GM23338 (cell line): ENCODE measurements at regions not wholly inside any gene's neighbourhood (a gene's known extent, or its start where the extent isn't known, plus 50 kb on each side); places are given as distances from the start of the nearest gene placed in this dataset.
A peak's percentile ranks its signal among the peaks of the same experiment; 100 is the strongest.

Source experiments
- ATAC-seq: fragments of 200-7000 bp; cut with Tn5 transposase; 3 replicates; pipeline ENCODE4 v1.9.1; 2020
- DNase-seq: peaks from one replicate; pipeline ENCODE4 v3.0.0-alpha.2; 2015; ENCODE audit warnings: low spot score
- H2AFZ ChIP-seq: fragments of 200-600 bp; sonication (generic); 2 replicates; pipeline ENCODE4 v1.8.0; 2016; ENCODE audit warnings: antibody characterized with exemption, mild to moderate bottlenecking, moderate library complexity
- H3F3A ChIP-seq: fragments of 200-600 bp; sonication (generic); replicated peaks from 2 replicates; pipeline ENCODE4 v1.8.0; 2017; ENCODE audit warnings: antibody characterized with exemption, mixed run types, low read depth
- H3K27ac ChIP-seq: fragments of 200-600 bp; sonication (generic); 2 replicates; pipeline ENCODE4 v1.6.1; 2016; ENCODE audit warnings: low read depth
- H3K27me3 ChIP-seq: fragments of 200-600 bp; sonication (generic); 2 replicates; pipeline ENCODE4 v1.8.0; 2016; ENCODE audit warnings: mild to moderate bottlenecking, mixed run types, moderate library complexity; ENCODE audit not compliant: insufficient read depth
- H3K36me3 ChIP-seq: fragments of 200-600 bp; sonication (generic); 2 replicates; pipeline ENCODE4 v1.8.0; 2016; ENCODE audit warnings: mild to moderate bottlenecking; ENCODE audit not compliant: insufficient read depth
- H3K4me1 ChIP-seq: fragments of 200-600 bp; sonication (generic); 2 replicates; pipeline ENCODE4 v1.8.0; 2016; ENCODE audit warnings: mild to moderate bottlenecking, moderate library complexity; ENCODE audit not compliant: insufficient read depth
- H3K4me2 ChIP-seq: fragments of 200-600 bp; sonication (generic); 2 replicates; pipeline ENCODE4 v1.7.1; 2017; ENCODE audit warnings: mixed run types
- H3K4me3 ChIP-seq: fragments of 200-600 bp; sonication (generic); 2 replicates; pipeline ENCODE4 v1.6.1; 2016; ENCODE audit warnings: mixed run types
- H3K79me2 ChIP-seq: fragments of 200-600 bp; sonication (generic); replicated peaks from 2 replicates; pipeline ENCODE4 v1.8.0; 2017; ENCODE audit warnings: mild to moderate bottlenecking; ENCODE audit not compliant: insufficient read depth
- H3K9me2 ChIP-seq: fragments of 200-600 bp; sonication (generic); 2 replicates; pipeline ENCODE4 v1.8.0; 2017; ENCODE audit not compliant: insufficient read depth
- H4K20me1 ChIP-seq: fragments of 200-600 bp; sonication (generic); replicated peaks from 2 replicates; pipeline ENCODE4 v1.8.0; 2017; ENCODE audit warnings: mild to moderate bottlenecking; ENCODE audit not compliant: insufficient read depth
- H3K27ac Mint-ChIP-seq: 2 replicates; pipeline ENCODE4 v1.8.0; 2020; ENCODE audit warnings: inconsistent platforms, mild to moderate bottlenecking, moderate library complexity, mixed read lengths
- H3K27me3 Mint-ChIP-seq: 3 replicates; pipeline ENCODE4 v1.8.0; 2022; ENCODE audit warnings: low read depth, mild to moderate bottlenecking, moderate library complexity, mixed read lengths, inconsistent platforms; ENCODE audit not compliant: insufficient read depth, poor library complexity
- H3K36me3 Mint-ChIP-seq: 3 replicates; pipeline ENCODE4 v1.8.0; 2021; ENCODE audit warnings: low read depth, mild to moderate bottlenecking, inconsistent platforms, moderate library complexity, mixed read lengths
- H3K4me1 Mint-ChIP-seq: 3 replicates; pipeline ENCODE4 v1.8.0; 2020; ENCODE audit warnings: mild to moderate bottlenecking, inconsistent platforms, mixed read lengths
- H3K4me3 Mint-ChIP-seq: 3 replicates; pipeline ENCODE4 v1.8.0; 2021; ENCODE audit warnings: moderate library complexity, mild to moderate bottlenecking, inconsistent platforms, mixed read lengths
- H3K9me3 Mint-ChIP-seq: 3 replicates; pipeline ENCODE4 v1.8.0; 2020; ENCODE audit warnings: moderate library complexity, mild to moderate bottlenecking, inconsistent platforms, mixed read lengths
- CREB1 ChIP-seq: fragments of 250-450 bp; sonication (Bioruptor Pico); IDR thresholded peaks from 2 replicates; pipeline ENCODE4 v1.5.0; 2020; ENCODE audit warnings: low read depth, mild to moderate bottlenecking, moderate library complexity
- ETS1 ChIP-seq: IDR thresholded peaks from 2 replicates; pipeline ENCODE4 v1.6.1; 2016; ENCODE audit warnings: antibody characterized with exemption
- EZH2 ChIP-seq: fragments of 200-600 bp; sonication (generic); IDR thresholded peaks from one replicate; pipeline ENCODE4 v1.8.0; 2017; ENCODE audit warnings: antibody characterized with exemption, mild to moderate bottlenecking, low read depth; ENCODE audit not compliant: unreplicated experiment
- JUNB ChIP-seq: IDR thresholded peaks from one replicate; pipeline ENCODE4 v1.6.1; 2016; ENCODE audit warnings: antibody characterized with exemption; ENCODE audit not compliant: unreplicated experiment
- POLR2AphosphoS5 ChIP-seq: IDR thresholded peaks from 2 replicates; pipeline ENCODE4 v1.6.1; 2016; ENCODE audit warnings: antibody characterized with exemption, low read depth
- REST ChIP-seq: IDR thresholded peaks from one replicate; pipeline ENCODE4 v1.6.1; 2018; ENCODE audit warnings: antibody characterized with exemption; ENCODE audit not compliant: unreplicated experiment
- STAT1 ChIP-seq: IDR thresholded peaks from one replicate; pipeline ENCODE4 v1.6.1; 2016; ENCODE audit warnings: antibody characterized with exemption; ENCODE audit not compliant: unreplicated experiment
- ZNF331 ChIP-seq: fragments of 250-450 bp; sonication (Bioruptor Pico); IDR thresholded peaks from 2 replicates; pipeline ENCODE4 v1.5.0; 2020; ENCODE audit warnings: low read depth, mild to moderate bottlenecking, moderate library complexity

- Mint-ChIP-seq H3K9me3 (peaks cover 95% of the 10 kb centered on the region), H3K27ac (no peak overlapping the region), H3K4me3 (no peak overlapping the region), H3K36me3 (peaks cover 51% of the 10 kb centered on the region), H3K27me3 (no peaks in the 10 kb centered on the region), H3K4me1 (no peaks in the 10 kb centered on the region)
- no peaks in the 10 kb centered on the region for H3K36me3 ChIP-seq
- no peaks in the 10 kb centered on the region for H3K79me2 ChIP-seq
- DNase-seq = peak; percentile 37
- TF ChIP-seq EZH2 (no peak), ZNF331 (CRISPR knock-in tag) (no peak)
- H3K4me3 ChIP-seq = no peak overlapping the region
- no peak for ATAC-seq
- no peak overlapping the region for H3K27ac ChIP-seq
- peaks cover 7% of the 10 kb centered on the region for H3F3A ChIP-seq
- H3K27me3 ChIP-seq = no peaks in the 10 kb centered on the region
- no peak overlapping the region; the same call in 1 of the 2 replicates for H3K4me2 ChIP-seq
- H3K9me2 ChIP-seq = no peaks in the 10 kb centered on the region
- H3K4me1 ChIP-seq = no peaks in the 10 kb centered on the region
- no peak overlapping the region for H2AFZ ChIP-seq
- H4K20me1 ChIP-seq = no peaks in the 10 kb centered on the region
Observed at GRCh38 chr18:78813936-78814710, 165.5 kb upstream of the SALL3 start.

GRCh38 chr18:78814766-78815165 lies 164.9 kb upstream of the SALL3 start:
- Histone ChIP-seq H3K36me3 (no peaks in the 10 kb centered on the region), H3K4me1 (no peaks in the 10 kb centered on the region), H3K27ac (no peak overlapping the region), H3K9me2 (no peaks in the 10 kb centered on the region), H3K27me3 (no peaks in the 10 kb centered on the region), H3K4me3 (no peak overlapping the region), H3K79me2 (no peaks in the 10 kb centered on the region), H3K4me2 (no peak overlapping the region; the same call in 1 of the 2 replicates), H3F3A (peaks cover 4% of the 10 kb centered on the region), H4K20me1 (no peaks in the 10 kb centered on the region), H2AFZ (no peak overlapping the region)
- Mint-ChIP-seq H3K27me3 (no peaks in the 10 kb centered on the region), H3K27ac (no peak overlapping the region), H3K9me3 (peaks cover 89% of the 10 kb centered on the region), H3K4me1 (no peaks in the 10 kb centered on the region), H3K4me3 (no peak overlapping the region), H3K36me3 (peaks cover 44% of the 10 kb centered on the region)
- no peak for DNase-seq
- TF ChIP-seq ETS1 (no peak), CREB1 (CRISPR knock-in tag) (no peak), STAT1 (no peak), JUNB (no peak)
- ATAC-seq = no peak

- ATAC-seq = no peak
- H3K4me1 ChIP-seq = no peaks in the 10 kb centered on the region
- peaks cover 89% of the 10 kb centered on the region for H3K9me3 Mint-ChIP-seq
Observed at GRCh38 chr18:78816114-78816513, 163.5 kb upstream of the SALL3 start.

More at GRCh38 chr18:78816114-78816513, 163.5 kb upstream of the SALL3 start:
- no peaks in the 10 kb centered on the region for H3K27me3 ChIP-seq
- no peaks in the 10 kb centered on the region for H3K9me2 ChIP-seq
- H3K4me3 ChIP-seq = no peak overlapping the region
- H3K79me2 ChIP-seq = no peaks in the 10 kb centered on the region
- Mint-ChIP-seq H3K4me1 (no peaks in the 10 kb centered on the region), H3K27ac (no peak overlapping the region), H3K27me3 (no peaks in the 10 kb centered on the region), H3K4me3 (no peak overlapping the region), H3K36me3 (peaks cover 46% of the 10 kb centered on the region)
- no peak for TF ChIP-seq JUNB
- no peak for TF ChIP-seq REST
- no peak for TF ChIP-seq ETS1
- no peak for TF ChIP-seq POLR2AphosphoS5
- no peak for TF ChIP-seq STAT1
- H3K36me3 ChIP-seq = no peaks in the 10 kb centered on the region
- H3K4me2 ChIP-seq = no peak overlapping the region
- no peak for DNase-seq
- no peak overlapping the region for H2AFZ ChIP-seq
- H4K20me1 ChIP-seq = no peaks in the 10 kb centered on the region
- H3F3A ChIP-seq = no peaks in the 10 kb centered on the region
- H3K27ac ChIP-seq = no peak overlapping the region
